ENCODE measurements at regions not wholly inside any gene's neighbourhood (a gene's known extent, or its start where the extent isn't known, plus 50 kb on each side); places are given as distances from the start of the nearest gene placed in this dataset.
A peak's percentile ranks its signal among the peaks of the same experiment; 100 is the strongest.

- TF ChIP-seq EZH2 (optimal IDR thresholded peaks at IDR 0.05; ENCODE audit: low read depth, low read length), result no peak
- TF ChIP-seq, protein P1, sequence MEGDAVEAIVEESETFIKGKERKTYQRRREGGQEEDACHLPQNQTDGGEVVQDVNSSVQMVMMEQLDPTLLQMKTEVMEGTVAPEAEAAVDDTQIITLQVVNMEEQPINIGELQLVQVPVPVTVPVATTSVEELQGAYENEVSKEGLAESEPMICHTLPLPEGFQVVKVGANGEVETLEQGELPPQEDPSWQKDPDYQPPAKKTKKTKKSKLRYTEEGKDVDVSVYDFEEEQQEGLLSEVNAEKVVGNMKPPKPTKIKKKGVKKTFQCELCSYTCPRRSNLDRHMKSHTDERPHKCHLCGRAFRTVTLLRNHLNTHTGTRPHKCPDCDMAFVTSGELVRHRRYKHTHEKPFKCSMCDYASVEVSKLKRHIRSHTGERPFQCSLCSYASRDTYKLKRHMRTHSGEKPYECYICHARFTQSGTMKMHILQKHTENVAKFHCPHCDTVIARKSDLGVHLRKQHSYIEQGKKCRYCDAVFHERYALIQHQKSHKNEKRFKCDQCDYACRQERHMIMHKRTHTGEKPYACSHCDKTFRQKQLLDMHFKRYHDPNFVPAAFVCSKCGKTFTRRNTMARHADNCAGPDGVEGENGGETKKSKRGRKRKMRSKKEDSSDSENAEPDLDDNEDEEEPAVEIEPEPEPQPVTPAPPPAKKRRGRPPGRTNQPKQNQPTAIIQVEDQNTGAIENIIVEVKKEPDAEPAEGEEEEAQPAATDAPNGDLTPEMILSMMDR (IDR thresholded peaks at IDR 0.05; ENCODE audit: low read length), result no peak
- no peak for TF ChIP-seq EZH2phosphoT487 (IDR thresholded peaks at IDR 0.05; ENCODE audit: low read length)
- Histone ChIP-seq H3K4me2 (ENCODE audit: low read depth, low read length) (peak overlapping the region; percentile 54; the same call in 1 of the 2 replicates), H3F3A (ENCODE audit: insufficient read depth, low read length) (no peaks in the 10 kb centered on the region)
Measured at GRCh38 chr17:13970531-13970930, 98.8 kb upstream of the COX10 start.

GRCh38 chr17:13973960-13974651 lies 95.2 kb upstream of the COX10 start:
- H3K9me3 ChIP-seq (replicated peaks; ENCODE audit: insufficient read depth, low read length), result no peaks in the 10 kb centered on the region
- no peaks in the 10 kb centered on the region for H3K79me2 ChIP-seq (ENCODE audit: low read length)
- TF ChIP-seq, protein P1 (IDR thresholded peaks at IDR 0.05; ENCODE audit: low read length), result no peak
- no peak for TF ChIP-seq EZH2 (optimal IDR thresholded peaks at IDR 0.05; ENCODE audit: low read depth, low read length)
- TF ChIP-seq EZH2phosphoT487 (IDR thresholded peaks at IDR 0.05; ENCODE audit: low read length), result no peak
- H3K9ac ChIP-seq (ENCODE audit: low read length), result no peak overlapping the region
- H3K36me3 ChIP-seq (replicated peaks; ENCODE audit: insufficient read depth, low read length), result no peaks in the 10 kb centered on the region
- no peaks in the 10 kb centered on the region for H3F3A ChIP-seq (ENCODE audit: insufficient read depth, low read length)
- H3K27me3 ChIP-seq (replicated peaks; ENCODE audit: insufficient read depth, low read length), result no peaks in the 10 kb centered on the region
- H3K4me3 ChIP-seq (ENCODE audit: low read length), result no peak overlapping the region
- DNase-seq, result no peak
- H3K4me1 ChIP-seq (ENCODE audit: low read length), result no peaks in the 10 kb centered on the region
- no peak overlapping the region for H2AFZ ChIP-seq (ENCODE audit: low read length)
- no peaks in the 10 kb centered on the region for H3K9me2 ChIP-seq (replicated peaks; ENCODE audit: insufficient read depth, low read length)
- no peak overlapping the region for H3K4me2 ChIP-seq (ENCODE audit: low read depth, low read length)
- no peaks in the 10 kb centered on the region for H4K20me1 ChIP-seq (ENCODE audit: insufficient read depth, low read length)
- H3K27ac ChIP-seq (ENCODE audit: low read length), result no peak overlapping the region

More at GRCh38 chr17:13970531-13970930, 98.8 kb upstream of the COX10 start:
- H3K9me3 ChIP-seq (replicated peaks; ENCODE audit: insufficient read depth, low read length), result no peaks in the 10 kb centered on the region
- no peaks in the 10 kb centered on the region for H3K9me2 ChIP-seq (replicated peaks; ENCODE audit: insufficient read depth, low read length)
- H3K36me3 ChIP-seq (replicated peaks; ENCODE audit: insufficient read depth, low read length), result no peaks in the 10 kb centered on the region
- H3K27me3 ChIP-seq (replicated peaks; ENCODE audit: insufficient read depth, low read length), result no peaks in the 10 kb centered on the region
- H3K9ac ChIP-seq (ENCODE audit: low read length), result no peak overlapping the region
- no peaks in the 10 kb centered on the region for H4K20me1 ChIP-seq (ENCODE audit: insufficient read depth, low read length)
- H3K4me3 ChIP-seq (ENCODE audit: low read length), result peak overlapping the region; percentile 36
- H3K4me1 ChIP-seq (ENCODE audit: low read length), result no peaks in the 10 kb centered on the region
- H2AFZ ChIP-seq (ENCODE audit: low read length), result peak overlapping the region; percentile 58; the same call in 1 of the 2 replicates
- no peaks in the 10 kb centered on the region for H3K79me2 ChIP-seq (ENCODE audit: low read length)
- DNase-seq, result no peak
- H3K27ac ChIP-seq (ENCODE audit: low read length), result no peak overlapping the region

DNA sequence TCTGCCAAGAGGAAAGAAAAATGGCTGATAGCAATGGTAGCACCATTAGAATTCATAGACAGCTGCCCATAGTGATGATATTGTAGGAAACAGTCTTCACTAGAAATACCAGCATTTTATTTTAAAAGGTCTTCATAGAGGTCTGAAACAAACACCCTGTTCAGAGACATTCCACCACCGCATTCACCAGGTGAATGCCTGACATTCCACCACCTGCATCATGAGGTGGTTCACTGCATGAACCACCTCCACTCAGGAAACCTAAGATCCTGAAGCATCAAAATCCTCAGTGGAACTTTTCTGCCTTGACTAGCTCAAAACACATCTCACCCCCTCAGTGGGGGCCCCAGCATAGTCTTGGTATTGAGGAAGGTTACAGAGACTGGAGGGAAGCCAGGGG lies 91.5 kb upstream of the COX10 start:
- Histone ChIP-seq H3K4me3 (ENCODE audit: low read length) (no peak overlapping the region), H3K36me3 (replicated peaks; ENCODE audit: insufficient read depth, low read length) (no peaks in the 10 kb centered on the region), H3K4me1 (ENCODE audit: low read length) (no peaks in the 10 kb centered on the region), H3K9me2 (replicated peaks; ENCODE audit: insufficient read depth, low read length) (no peaks in the 10 kb centered on the region), H3F3A (ENCODE audit: insufficient read depth, low read length) (no peaks in the 10 kb centered on the region), H4K20me1 (ENCODE audit: insufficient read depth, low read length) (no peaks in the 10 kb centered on the region), H2AFZ (ENCODE audit: low read length) (no peak overlapping the region), H3K79me2 (ENCODE audit: low read length) (no peaks in the 10 kb centered on the region), H3K9me3 (replicated peaks; ENCODE audit: insufficient read depth, low read length) (no peaks in the 10 kb centered on the region), H3K27ac (ENCODE audit: low read length) (no peak overlapping the region), H3K27me3 (replicated peaks; ENCODE audit: insufficient read depth, low read length) (no peaks in the 10 kb centered on the region), H3K4me2 (ENCODE audit: low read depth, low read length) (no peak overlapping the region), H3K9ac (ENCODE audit: low read length) (no peak overlapping the region)
- TF ChIP-seq EZH2 (optimal IDR thresholded peaks at IDR 0.05; ENCODE audit: low read depth, low read length) (no peak), EZH2phosphoT487 (IDR thresholded peaks at IDR 0.05; ENCODE audit: low read length) (no peak)
- TF ChIP-seq, protein P1 (IDR thresholded peaks at IDR 0.05; ENCODE audit: low read length), result no peak
- no peak for DNase-seq
